NOMO-1 treated with DMSO at 0.1 percent for 48 hours (cell line): ENCODE measurements at regions not wholly inside any gene's neighbourhood (a gene's known extent, or its start where the extent isn't known, plus 50 kb on each side); places are given as distances from the start of the nearest gene placed in this dataset.
"Not testable (repeated sequence)": the region's sequence is repeated elsewhere in the genome, so short reads cannot be mapped to it uniquely, and the experiment has no call there.

Source experiments
- DNase-seq: peaks from one replicate; lab custom pipeline; 2025; ENCODE audit not compliant: unreplicated experiment; lab: John Stamatoyannopoulos, UW

DNA sequence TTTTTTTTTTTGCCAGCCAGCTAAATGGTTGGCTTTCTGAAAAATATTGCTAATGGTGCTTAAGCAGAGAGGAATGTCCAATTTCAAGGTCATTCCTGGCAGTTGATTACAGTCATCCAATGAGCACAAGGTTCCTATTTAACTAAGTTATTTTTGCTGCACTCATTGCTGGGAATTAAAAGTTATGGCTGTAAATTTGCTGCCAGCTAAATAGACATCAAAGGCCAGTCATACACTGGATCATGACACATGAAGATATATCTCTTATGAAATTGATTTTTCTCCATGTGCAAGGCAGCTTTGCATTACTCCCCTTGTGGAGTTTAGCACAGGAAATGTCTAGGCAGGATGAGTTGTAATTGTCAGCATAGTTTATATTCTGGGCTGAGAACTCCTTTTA, 1898.4 kb upstream of the CELF4 start:
- no peak for DNase-seq

DNA sequence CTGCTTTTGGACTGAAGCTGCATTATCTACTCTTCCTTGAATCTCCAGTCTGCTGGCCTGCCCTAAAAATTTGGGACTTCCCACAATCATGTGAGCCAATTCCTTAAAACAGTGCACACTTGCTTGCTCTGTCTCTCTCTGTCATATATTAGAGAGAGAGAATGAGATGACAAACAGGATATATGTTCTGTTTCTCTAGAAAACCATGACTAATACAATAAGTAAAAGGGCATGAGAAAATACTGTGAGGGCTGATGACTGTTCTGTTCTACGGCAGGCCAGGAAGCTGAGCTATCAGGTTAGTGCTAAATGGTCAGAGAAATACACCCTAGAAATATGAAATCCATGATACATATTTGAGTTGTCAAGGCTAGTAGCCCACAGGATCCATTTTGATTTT, 1896.8 kb upstream of the CELF4 start:
- no peak for DNase-seq

DNA sequence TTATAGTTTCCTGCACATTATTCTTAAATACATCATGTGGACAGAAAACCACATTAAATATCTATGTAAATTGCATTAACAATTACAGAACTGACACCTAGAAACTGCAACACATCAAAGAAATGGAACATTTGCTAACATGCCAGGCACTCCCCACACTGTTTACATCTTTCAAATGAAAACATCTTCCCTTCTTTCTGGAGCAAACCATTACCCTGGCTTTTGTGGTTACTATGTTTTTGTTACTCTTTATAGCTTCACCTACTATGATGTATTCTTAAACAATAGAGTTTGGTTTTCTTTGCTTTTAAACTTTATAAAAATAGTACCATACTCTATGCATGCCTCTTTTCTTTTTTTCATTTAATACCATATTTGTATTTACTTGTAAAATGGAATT, 1894.5 kb upstream of the CELF4 start:
- no peak for DNase-seq

DNA sequence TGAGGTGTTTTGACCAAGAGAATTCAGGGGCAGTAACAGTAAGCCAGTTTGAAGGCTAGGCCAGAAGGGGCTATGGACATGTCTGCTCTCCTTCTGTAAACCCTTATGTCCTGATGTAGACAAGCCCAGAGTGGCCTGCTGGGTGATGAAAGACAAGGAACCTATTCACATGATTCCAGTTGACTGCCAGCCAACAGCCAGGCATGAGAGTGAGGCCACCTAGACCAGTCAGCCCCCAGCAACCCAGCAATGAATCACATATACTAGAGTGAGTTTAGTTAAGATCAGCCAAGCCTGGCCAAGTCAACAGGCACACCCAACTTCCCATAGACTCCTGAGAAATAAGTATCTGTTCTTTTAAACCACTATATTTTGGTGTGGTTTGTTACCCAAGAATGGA, 1889.7 kb upstream of the CELF4 start:
- DNase-seq: no peak

DNA sequence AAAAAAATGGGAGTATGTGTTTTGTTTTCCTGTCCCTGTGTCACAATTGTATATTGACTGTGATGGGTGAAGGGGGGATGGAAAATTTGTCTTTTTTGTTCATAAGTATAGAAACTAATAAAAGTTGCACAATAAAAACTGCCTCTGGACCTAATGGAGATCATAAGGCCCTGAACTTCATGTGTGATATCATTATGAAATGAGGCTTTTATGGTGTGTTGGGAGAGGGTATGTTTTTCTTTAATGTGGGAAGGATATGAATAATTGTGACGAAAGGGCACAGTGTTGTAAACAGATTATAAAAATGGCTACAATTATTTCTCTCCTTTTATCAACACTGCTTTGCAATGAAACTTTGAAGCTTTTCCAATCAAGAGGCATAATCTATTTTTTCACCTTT, 1889.3 kb upstream of the CELF4 start:
- no peak for DNase-seq

DNA sequence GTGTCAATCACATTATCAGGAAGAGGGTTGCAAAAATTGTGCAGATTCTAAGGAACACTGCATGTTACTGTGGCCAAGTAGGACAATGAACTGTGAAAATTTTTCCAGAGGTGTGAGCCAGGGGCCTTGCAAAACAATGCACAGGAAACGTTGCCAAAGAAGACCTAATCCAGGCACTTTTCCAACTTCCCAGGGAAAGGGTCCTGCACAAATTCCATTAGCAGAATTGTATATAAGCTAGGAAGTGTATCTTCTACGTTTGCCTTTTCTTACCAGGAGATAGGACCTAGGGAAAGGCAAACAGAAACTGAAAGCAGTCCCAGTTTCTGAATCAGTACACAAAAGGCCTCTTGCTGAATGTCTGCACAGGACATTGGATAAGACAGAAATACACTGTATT, 1888.3 kb upstream of the CELF4 start:
- no peak for DNase-seq

DNA sequence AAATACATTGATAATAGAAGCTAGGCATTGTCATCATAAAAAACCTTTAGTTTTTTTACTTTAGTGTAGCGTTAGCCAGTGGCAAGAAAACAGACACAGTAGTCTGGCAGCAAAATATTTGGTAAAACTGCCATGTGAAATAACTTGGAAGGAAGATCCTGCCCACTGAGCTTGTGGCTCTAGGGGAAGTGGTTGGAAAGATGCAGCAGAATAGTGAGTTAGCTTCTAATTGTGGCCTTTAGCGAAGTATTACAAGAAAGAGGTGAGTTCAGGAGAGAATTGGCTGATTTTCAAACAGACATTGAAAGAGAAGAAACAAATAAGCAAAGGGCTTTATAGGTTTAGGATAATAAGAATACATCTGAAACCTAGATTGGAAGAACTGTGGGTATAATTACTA, 1887.8 kb upstream of the CELF4 start:
- no peak for DNase-seq

DNA sequence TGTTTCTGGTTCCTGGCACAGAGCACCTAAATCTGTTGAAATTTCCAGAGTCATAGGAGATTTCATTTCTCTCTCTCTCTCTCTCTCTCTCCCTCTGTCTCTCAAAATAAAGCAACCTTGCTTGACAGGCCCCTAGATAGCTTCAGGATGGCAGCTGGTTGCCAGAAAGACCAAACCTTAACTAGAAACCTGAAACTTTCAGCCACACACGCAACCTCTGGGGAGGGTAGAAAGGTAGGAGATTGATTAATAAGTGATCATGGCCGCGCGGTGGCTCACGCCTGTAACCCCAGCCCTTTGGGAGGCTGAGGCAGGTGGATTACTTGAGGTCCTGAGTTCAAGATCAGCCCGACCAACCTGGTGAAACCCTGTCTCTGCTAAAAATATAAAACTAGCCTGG, 1885.4 kb upstream of the CELF4 start:
- DNase-seq: no peak

DNA sequence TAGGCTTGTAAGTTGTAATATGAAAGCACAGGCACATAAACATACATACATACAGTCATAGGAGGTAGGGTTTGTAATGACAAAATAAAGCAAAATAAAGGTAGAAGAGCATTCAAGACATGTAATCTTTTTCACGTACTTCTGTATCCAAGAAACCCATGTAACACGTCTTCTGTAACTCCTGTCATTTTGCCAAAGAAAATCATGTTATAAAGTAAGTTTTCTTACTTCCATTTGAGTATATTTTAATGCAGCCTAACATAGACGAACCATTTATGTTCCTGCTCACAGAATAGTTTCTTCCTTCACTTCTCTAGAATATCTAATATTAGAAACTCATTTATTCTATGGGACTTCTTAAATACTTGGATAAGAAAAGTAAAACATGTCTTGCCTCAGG, 1884.0 kb upstream of the CELF4 start:
- DNase-seq: no peak

DNA sequence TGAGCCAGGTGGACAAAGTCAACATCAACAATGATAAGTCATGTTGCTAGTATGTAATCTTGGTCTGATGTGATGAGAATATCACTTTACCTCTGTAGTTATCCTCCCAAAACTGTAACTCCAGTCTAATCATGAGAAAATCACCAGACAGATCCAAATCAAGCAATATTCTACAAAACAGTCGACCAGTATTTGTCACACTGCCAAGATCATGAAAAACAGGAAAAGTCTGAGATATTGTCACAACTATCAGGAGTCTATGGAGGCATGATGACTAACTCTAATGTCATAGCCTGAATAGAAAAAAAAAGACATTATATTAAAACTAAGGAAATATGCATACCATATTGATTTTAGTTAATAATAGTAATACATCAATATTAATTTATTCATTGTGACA, 1883.3 kb upstream of the CELF4 start:
- DNase-seq: no peak

DNA sequence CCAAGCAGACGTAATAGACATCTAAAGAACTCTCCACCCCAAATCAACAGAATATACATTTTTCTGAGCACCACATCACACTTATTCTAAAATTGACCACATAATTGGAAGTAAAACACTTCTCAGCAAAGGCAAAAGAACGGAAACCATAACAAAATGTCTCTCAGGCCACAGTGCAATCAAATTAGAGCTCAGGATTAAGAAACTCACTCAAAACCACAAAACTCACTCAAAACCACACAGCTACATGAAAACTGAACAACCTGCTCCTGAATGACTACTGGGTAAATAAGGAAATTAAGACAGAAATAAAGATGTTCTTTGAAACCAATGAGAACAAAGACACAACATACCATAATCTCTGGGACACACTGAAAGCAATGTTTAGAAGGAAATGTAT, 1879.4 kb upstream of the CELF4 start:
- DNase-seq: not testable (repeated sequence)

DNA sequence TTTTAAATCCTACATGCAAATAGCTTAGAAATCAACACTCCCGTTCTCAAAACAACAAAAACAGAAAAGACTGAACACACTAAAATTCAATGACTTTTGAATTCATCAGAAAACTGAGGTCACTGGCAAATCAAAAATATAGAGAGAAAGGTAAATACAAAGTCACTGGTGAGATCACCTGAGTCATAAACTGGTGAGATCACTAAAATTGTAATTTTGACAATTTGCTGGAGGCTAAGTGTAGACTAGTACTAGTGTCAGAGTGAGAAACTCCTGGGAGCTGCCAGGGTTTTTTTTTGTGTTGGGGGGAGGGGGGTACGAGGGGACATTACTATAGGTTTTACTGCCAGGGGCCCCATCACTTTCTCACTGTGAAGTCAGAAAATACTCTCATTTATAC, 1876.0 kb upstream of the CELF4 start:
- no peak for DNase-seq

DNA sequence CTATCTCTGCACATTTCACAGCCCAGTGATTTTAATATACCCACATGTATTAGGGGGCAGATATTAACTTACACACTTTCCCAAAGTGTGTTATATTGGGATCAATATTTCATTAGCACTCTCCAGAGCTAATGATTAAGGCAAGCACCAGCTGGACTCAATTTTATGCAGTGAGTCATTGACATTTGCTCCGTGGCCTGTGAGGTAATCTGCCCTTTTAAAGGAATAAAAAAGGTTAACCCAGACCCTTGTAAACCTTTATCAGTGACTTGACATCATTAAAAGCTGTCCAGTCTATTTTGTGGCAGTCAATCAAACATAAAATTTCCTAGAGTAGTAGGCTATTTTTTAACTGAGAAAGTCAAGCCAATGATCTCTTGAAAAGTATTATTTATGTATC, 1870.4 kb upstream of the CELF4 start:
- DNase-seq: no peak

DNA sequence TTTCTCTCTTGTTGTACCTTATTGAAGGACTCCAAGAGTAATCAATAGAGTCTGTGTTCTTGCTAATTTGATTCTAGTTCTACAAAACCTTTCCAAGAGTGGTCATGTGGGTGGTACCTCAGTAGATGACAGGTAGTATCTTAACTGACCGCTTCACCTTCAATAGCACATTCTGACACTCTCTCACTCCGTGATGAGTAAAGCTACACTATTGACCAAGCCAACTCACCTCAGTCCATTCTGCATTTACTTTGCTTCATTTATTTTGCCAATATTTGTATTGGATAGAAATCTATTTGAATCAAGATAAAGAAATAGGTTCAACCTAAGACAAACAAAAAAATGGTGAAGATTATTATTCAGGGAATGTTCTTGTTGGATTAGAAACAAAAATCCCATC, 1869.6 kb upstream of the CELF4 start:
- no peak for DNase-seq

DNA sequence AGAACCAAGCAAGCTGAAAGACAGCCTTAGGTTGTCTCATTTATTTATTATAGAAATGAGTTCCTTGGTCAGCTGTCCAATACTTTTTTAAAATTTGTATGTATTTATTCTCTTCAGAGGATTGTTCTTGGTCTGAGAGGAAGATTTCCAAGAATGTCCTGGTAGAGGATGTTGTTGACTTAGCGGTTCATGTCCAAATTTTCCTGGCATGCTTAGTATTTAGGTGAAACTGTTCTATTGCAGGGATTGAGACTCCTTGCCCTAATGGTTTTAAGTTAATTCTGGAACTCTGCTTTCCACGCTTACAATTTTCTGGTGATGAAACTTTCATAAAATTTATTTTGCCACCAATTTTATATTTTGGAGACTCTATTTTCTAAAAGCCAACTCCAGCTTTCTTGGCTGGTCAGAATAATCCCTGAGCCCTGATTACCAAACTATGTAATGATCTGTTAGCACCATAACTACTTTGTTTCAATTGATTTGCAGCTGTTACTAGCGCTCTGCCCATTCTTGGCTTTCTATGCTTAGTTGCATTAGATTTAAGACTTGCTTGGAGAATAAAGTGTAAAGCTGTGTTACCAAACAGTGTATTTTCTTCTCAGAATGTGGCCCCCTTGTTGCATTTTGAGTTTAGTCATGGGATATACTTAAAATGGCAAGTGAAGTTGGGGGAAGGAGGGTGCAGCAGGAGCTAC, 1868.8 kb upstream of the CELF4 start:
- no peak for DNase-seq

DNA sequence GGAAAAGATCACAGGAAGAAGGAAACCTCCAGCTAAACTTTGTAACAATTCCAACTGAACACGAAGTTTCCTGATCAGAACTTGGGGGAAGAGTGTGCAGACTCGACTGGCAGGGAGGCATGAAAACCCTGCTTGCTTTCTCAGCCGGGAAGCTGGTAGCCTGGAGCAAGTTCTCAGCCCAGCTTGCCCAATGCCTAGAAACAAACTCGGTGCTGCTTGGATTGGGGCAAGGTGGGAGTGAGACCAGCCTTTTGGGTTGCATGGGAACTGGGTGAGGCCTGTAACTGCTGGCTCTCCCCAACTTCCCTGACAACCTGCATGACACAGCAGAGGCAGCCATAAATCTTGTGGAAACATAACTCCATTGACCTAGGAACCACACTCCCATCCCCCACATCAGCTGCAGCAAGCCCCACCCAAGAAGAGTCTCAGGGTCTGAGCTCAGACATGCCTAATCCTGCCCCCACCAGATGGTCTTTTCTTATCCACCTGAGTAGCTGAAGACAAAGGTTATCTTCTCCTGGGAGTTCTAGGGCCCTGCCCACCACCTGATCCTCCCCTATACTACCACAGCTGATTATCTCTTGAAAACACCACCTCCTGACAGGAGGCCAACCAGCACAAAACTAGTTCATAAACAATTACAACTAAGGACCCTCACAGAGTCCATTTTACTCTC, 1859.7 kb upstream of the CELF4 start:
- no peak for DNase-seq

DNA sequence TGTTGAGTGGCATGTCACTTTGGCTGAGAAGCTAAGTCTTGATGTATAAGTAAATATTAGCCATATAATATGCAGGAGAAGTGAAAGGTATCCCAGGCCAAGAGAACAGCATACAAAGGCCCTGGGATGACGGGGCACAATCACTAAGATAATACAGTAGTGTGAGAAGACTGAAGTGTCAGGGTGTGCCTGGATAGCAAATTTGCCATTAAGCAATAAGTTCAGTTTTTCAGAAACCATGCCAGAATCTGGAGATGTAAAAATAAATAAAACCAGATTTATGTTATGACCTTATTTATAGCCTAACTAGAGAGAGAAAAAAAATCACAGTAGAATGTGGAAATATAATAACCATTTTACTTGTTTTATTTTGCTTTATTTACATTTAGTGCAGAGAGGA, 1858.7 kb upstream of the CELF4 start:
- no peak for DNase-seq

DNA sequence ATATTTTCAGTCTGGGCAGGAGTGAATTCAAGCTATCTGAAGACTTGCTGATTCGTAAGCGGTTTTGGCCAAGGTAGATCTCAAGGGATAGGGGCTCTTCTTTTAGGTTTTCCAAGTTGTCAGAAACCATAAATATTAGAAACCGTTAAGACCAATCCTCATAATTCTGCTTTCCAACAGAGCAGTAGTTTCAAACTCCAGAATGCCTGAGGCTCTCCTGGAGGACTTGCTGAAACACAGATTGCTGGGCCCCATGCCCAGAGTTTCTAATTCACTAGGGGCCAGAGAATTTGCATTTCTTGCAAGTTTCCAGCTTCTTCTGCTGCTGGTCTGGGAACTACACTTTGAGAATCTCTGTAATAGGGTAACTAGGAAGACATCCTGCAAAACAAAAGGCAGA, 1855.7 kb upstream of the CELF4 start:
- DNase-seq: no peak

DNA sequence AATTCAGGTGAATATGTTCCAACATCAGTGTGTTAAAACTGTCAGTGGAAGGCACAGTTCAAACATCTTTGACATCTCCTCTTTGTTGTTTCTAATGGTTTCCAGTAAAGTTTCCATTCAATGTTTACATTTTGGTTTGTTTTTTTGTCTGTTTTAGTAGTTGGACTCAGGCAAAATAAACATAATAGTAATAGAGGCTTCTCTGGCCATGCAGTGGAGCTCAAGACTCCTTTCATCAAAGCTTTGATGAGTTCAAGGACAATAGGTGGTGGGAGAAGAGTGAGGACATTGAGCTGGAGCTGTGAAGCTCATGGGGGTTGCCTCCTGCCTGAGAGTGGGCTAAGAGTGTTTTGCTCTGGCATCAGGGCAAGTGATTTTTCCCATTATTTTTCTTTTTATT, 1853.7 kb upstream of the CELF4 start:
- no peak for DNase-seq

DNA sequence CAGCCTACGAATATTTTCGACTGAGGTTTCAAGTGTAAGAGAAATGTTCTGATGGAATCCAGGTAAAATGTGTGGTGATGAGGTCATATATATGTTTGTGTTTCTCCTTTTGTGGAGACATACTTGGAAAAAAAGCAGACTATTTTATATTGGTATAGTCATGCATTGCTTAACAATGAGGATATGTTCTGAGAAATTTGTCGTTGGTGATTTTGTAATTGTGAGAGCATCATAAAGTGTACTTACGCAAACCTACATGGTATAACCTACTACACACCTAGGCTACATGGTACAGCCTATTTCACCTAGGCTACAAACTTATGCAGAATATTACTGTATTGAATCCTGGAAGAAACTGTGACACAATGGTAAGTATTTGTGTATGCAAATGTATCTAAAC, 1849.9 kb upstream of the CELF4 start:
- DNase-seq: no peak

DNA sequence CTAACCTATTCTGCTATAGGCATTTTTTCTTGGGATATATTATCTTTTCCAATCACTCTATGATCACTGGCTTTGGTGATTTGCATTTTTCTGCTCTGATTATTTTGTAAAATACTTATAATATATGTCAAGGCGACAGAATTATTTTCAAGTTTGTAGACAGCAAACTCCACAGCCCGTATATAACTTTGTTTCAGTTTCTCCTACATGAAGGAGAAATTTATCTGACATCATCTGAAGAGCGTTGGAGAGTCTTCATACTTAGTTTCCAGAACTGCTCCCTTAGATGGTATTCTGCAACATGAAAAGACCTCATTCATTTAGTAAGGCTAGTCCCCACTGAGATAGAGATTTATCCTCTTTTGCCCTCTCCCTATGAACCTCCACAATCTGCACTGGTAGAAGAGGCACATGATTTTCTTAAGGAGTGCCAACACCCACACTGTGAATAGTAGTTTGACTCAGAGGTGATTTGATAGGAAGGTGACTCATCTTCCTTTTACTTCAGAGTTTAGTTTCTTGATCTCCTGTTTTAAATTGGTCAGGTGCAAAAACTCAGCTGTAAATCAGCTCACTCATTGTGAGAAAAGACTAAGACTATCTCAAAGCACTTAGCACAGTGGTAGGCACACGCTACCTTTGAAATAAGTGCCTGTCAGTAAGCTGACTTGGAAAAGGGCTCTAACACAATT, 1848.6 kb upstream of the CELF4 start:
- no peak for DNase-seq

DNA sequence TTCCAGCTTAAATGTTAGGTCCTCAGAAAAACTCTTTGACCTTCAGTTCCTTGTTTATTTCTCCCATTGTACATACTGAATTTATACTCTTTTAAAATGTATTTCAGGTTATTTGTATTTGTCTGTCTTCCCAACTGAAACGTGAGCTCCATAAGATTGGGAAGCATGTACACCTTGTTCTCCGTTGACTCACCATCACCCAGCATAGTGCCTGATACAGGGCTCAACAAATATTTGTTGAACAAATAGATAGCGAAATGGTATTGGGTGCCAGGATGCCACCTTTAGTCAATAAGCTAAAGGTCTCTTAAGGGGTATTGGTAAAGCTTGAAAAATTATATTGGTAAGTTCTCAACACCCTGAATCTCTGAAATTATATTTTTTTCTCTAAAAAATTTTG, 1841.3 kb upstream of the CELF4 start:
- DNase-seq: no peak

DNA sequence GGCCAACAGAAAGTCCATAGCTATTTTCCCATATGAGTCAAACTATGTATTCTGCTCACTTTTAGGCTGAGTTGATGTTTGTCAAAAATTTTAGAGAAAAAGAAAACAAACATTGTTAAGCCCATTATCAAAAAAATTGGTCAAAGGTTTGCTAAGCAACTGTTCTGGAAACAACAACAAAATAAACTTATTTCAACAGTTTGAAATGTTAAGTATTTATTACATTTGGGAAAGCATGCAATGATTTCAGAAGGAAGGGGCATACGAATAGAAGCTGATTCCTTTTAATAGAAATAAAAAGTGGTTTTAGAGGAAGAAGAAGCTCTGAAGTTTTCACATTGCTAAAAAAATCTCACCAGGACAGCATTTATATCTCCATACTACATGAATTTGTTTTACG, 1837.5 kb upstream of the CELF4 start:
- no peak for DNase-seq
